MM.1S (cell line): ENCODE measurements at regions not wholly inside any gene's neighbourhood (a gene's known extent, or its start where the extent isn't known, plus 50 kb on each side); places are given as distances from the start of the nearest gene placed in this dataset.
"Not testable (repeated sequence)": the region's sequence is repeated elsewhere in the genome, so short reads cannot be mapped to it uniquely, and the experiment has no call there.

Source experiments
- CTCF ChIP-seq: fragments of 300-600 bp; sonication (generic); IDR thresholded peaks from 2 replicates; pipeline ENCODE4 v1.5.1; 2016; ENCODE audit warnings: antibody characterized with exemption, low read length, mixed read lengths
- EZH2phosphoT487 ChIP-seq: fragments of 300-600 bp; sonication (generic); IDR thresholded peaks from 2 replicates; pipeline ENCODE4 v1.6.1; 2018; ENCODE audit warnings: antibody characterized with exemption, low read length

GRCh38 chr1:146308892-146309291 is 80.1 kb upstream of the NOTCH2NLA start:
- TF ChIP-seq EZH2phosphoT487, CTCF: not testable (repeated sequence)
